ENCODE measurements at regions not wholly inside any gene's neighbourhood (a gene's known extent, or its start where the extent isn't known, plus 50 kb on each side); places are given as distances from the start of the nearest gene placed in this dataset.

- TF ChIP-seq CTCF (IDR thresholded peaks at IDR 0.05), result no peak
- TF ChIP-seq ZFX (IDR thresholded peaks at IDR 0.05; ENCODE audit: borderline replicate concordance), result no peak
Observed at GRCh38 chr16:86924537-86924936, 346.2 kb downstream of the FOXL1 start.

Measured in 22Rv1 (cell line).